Astrocyte (in vitro differentiated cells and primary cell): ENCODE measurements at regions not wholly inside any gene's neighbourhood (a gene's known extent, or its start where the extent isn't known, plus 50 kb on each side); places are given as distances from the start of the nearest gene placed in this dataset.

Source experiments
- EZH2 ChIP-seq: IDR thresholded peaks from 2 replicates; pipeline ENCODE4 v1.6.1; 2012; ENCODE audit warnings: mild to moderate bottlenecking, low read length, inconsistent platforms; ENCODE audit not compliant: insufficient read depth
- TF ChIP-seq, protein P1 (sequence below): IDR thresholded peaks from 2 replicates; pipeline ENCODE4 v1.5.1; 2011; ENCODE audit warnings: low read depth, mild to moderate bottlenecking, inconsistent platforms, low read length, moderate library complexity; ENCODE audit not compliant: insufficient read depth

DNA sequence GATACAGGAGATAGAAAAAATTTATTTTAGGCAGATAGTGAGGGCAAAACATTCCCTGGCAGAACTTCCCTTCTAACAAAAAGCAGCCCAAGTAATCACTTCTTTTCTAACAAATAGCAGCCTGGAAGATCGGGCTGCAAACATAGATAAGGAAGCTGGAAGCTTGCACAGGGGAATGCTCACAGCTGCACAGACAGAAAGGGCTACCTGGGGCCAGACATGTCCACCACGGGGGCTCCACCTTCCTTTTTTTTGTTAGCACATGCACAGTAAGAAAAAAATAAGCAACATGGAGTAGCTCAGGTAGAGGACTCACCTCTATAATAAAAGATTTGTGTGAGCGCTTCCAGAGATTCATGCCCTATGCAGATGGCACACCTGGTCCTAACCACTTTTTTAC lies 420.5 kb downstream of the PTH2R start:
- TF ChIP-seq, protein P1, sequence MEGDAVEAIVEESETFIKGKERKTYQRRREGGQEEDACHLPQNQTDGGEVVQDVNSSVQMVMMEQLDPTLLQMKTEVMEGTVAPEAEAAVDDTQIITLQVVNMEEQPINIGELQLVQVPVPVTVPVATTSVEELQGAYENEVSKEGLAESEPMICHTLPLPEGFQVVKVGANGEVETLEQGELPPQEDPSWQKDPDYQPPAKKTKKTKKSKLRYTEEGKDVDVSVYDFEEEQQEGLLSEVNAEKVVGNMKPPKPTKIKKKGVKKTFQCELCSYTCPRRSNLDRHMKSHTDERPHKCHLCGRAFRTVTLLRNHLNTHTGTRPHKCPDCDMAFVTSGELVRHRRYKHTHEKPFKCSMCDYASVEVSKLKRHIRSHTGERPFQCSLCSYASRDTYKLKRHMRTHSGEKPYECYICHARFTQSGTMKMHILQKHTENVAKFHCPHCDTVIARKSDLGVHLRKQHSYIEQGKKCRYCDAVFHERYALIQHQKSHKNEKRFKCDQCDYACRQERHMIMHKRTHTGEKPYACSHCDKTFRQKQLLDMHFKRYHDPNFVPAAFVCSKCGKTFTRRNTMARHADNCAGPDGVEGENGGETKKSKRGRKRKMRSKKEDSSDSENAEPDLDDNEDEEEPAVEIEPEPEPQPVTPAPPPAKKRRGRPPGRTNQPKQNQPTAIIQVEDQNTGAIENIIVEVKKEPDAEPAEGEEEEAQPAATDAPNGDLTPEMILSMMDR = no peak
- no peak for TF ChIP-seq EZH2
